BLaER1 treated with 17β-estradiol and CSF1 and Interleukin-3, amounts not matched to agents 10 nM and 100 nM (cell line): ENCODE measurements at regions not wholly inside any gene's neighbourhood (a gene's known extent, or its start where the extent isn't known, plus 50 kb on each side); places are given as distances from the start of the nearest gene placed in this dataset.

Experiments used
- H3K27ac ChIP-seq, 11 experiments: shearing (Covaris generic); formaldehyde crosslinking; 2 replicates each; pipeline ENCODE4 v1.8.1; 2022
- H3K27me3 ChIP-seq, 11 experiments: shearing (Covaris generic); formaldehyde crosslinking; 2 replicates each; pipeline ENCODE4 v1.8.1; 2022
- H3K36me3 ChIP-seq, 11 experiments: shearing (Covaris generic); formaldehyde crosslinking; 2 replicates each; pipeline ENCODE4 v1.8.1; 2022
- H3K4me1 ChIP-seq, 10 experiments: shearing (Covaris generic); formaldehyde crosslinking; 2 replicates each; pipeline ENCODE4 v1.8.1; 2022
- H3K4me2 ChIP-seq, 11 experiments: shearing (Covaris generic); formaldehyde crosslinking; 2 replicates each; pipeline ENCODE4 v1.8.1; 2022
- H3K4me3 ChIP-seq, 10 experiments: shearing (Covaris generic); formaldehyde crosslinking; 2 replicates each; pipeline ENCODE4 v1.8.1; 2022
- H3K9ac ChIP-seq, 11 experiments: shearing (Covaris generic); formaldehyde crosslinking; 2 replicates each; pipeline ENCODE4 v1.8.1; 2022
- H3K9me3 ChIP-seq, 11 experiments: shearing (Covaris generic); formaldehyde crosslinking; replicated peaks in 1 of 11; 2 replicates each; pipeline ENCODE4 v1.8.1; 2022
- H4K20me1 ChIP-seq, 11 experiments: shearing (Covaris generic); formaldehyde crosslinking; 2 replicates each; pipeline ENCODE4 v1.8.1; 2022
- Cebpa-rat ChIP-seq, 11 experiments: shearing (Covaris generic); IDR thresholded peaks; 2 replicates each; pipeline ENCODE4 v1.8.1; 2022

GRCh38 chr5:120252839-120253238 lies 211.3 kb upstream of the PRR16 start:
- Histone ChIP-seq H3K27ac (no peak overlapping the region), H3K36me3 (no peaks in the 10 kb centered on the region)

DNA sequence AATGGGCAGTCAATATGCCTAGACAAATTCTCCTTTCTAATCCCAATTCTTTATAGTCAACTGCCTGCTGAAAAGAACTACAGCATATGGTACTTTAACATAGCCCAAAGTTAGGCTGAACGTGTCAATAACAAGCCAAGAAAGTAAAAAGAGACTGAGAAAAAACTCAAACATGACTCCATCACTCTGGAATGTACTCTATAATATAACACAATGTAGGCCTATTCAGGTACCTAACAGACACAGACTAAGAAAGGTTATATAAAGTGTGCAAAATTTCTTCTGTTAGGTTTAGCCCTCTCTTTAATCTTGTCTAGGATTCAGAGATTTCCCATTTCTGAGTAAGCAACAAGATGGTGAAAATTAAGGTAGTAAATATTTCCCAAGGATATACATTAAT lies 209.7 kb upstream of the PRR16 start:
- Histone ChIP-seq H3K4me3 (no peak overlapping the region), H3K9me3 (peaks cover 0 to 9% (median 0%) of the 10 kb centered on the region in 11 experiments; a peak in 6 of 22 replicates), H3K36me3 (no peaks in the 10 kb centered on the region), H4K20me1 (no peaks in the 10 kb centered on the region), H3K9ac (no peak overlapping the region), H3K4me2 (no peak overlapping the region), H3K27me3 (no peaks in the 10 kb centered on the region), H3K27ac (no peak overlapping the region), H3K4me1 (peaks cover 0 to 15% (median 10%) of the 10 kb centered on the region in 10 experiments; a peak in 14 of 20 replicates)
- no peak for TF ChIP-seq Cebpa-rat (IDR thresholded peaks at IDR 0.05)

More at GRCh38 chr5:120252839-120253238, 211.3 kb upstream of the PRR16 start:
- no peak for TF ChIP-seq Cebpa-rat (IDR thresholded peaks at IDR 0.05)
- H3K9ac ChIP-seq, result no peak overlapping the region
- H3K4me2 ChIP-seq, result no peak overlapping the region
- H3K4me1 ChIP-seq, result peaks cover 0 to 9% (median 4%) of the 10 kb centered on the region in 10 experiments; a peak in 13 of 20 replicates
- no peaks in the 10 kb centered on the region for H3K27me3 ChIP-seq
- H4K20me1 ChIP-seq, result no peaks in the 10 kb centered on the region
- peaks cover 0 to 4% (median 0%) of the 10 kb centered on the region in 11 experiments; a peak in 3 of 22 replicates for H3K9me3 ChIP-seq
- H3K4me3 ChIP-seq, result no peak overlapping the region

- Histone ChIP-seq H3K9me3 (peaks cover 0 to 18% (median 0%) of the 10 kb centered on the region in 11 experiments; a peak in 6 of 22 replicates), H3K27ac (no peak overlapping the region), H3K36me3 (no peaks in the 10 kb centered on the region), H4K20me1 (no peaks in the 10 kb centered on the region), H3K4me2 (no peak overlapping the region), H3K4me3 (no peak overlapping the region), H3K27me3 (no peaks in the 10 kb centered on the region), H3K9ac (no peak overlapping the region), H3K4me1 (peaks cover 0 to 15% (median 10%) of the 10 kb centered on the region in 10 experiments; a peak in 14 of 20 replicates)
- TF ChIP-seq Cebpa-rat (IDR thresholded peaks at IDR 0.05), result no peak
These were observed 208.9 kb upstream of the PRR16 start for GRCh38 chr5:120255214-120255613.

GRCh38 chr5:120256376-120256775 lies 207.7 kb upstream of the PRR16 start:
- Histone ChIP-seq H3K4me2 (no peak overlapping the region), H3K9ac (no peak overlapping the region), H3K4me3 (no peak overlapping the region), H3K4me1 (peaks cover 0 to 21% (median 10%) of the 10 kb centered on the region in 10 experiments; a peak in 14 of 20 replicates), H3K27ac (no peak overlapping the region), H3K9me3 (peaks cover 0 to 24% (median 0%) of the 10 kb centered on the region in 11 experiments; a peak in 6 of 22 replicates), H4K20me1 (no peaks in the 10 kb centered on the region), H3K27me3 (no peaks in the 10 kb centered on the region), H3K36me3 (no peaks in the 10 kb centered on the region)
- TF ChIP-seq Cebpa-rat (IDR thresholded peaks at IDR 0.05), result no peak

DNA sequence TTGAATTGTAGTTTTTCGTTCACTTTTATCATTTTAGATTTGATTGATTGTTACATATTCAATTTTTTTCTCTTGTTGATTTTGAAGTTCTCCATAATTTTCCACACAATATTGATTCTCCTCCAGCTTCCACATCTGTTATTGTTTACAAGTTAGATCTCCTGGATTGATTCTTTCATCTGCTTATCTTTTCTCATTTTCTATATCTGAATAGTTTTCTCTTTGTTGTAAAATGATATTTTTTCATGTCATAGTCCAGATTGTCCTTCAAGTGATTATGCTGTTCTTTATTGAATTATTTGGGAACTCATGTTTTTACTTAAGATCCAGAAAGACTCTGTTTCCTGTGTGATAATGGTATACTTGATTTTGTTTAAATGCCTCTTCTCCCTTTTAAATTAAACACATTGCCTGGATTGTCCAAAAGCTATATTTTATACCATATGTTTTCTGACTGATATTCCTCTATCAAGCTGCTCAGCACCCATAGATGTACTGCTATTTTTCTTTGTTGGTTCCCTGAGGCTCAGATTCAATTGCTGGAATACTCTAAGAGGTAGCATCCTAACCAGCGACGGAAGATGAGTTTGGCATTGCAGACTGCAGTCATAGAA lies 206.6 kb upstream of the PRR16 start:
- Histone ChIP-seq H3K27ac (peak overlapping the region in 7 of 11 experiments; percentile 2 to 63 (median 43); a peak in 9 of 22 replicates), H4K20me1 (no peaks in the 10 kb centered on the region), H3K4me2 (peak overlapping the region in 8 of 11 experiments; percentile 11 to 46 (median 42); a peak in 13 of 22 replicates), H3K4me3 (no peak overlapping the region), H3K9ac (no peak overlapping the region), H3K9me3 (peaks cover 0 to 24% (median 0%) of the 10 kb centered on the region in 11 experiments; a peak in 6 of 22 replicates), H3K27me3 (no peaks in the 10 kb centered on the region), H3K4me1 (peaks cover 0 to 21% (median 10%) of the 10 kb centered on the region in 10 experiments; a peak in 14 of 20 replicates), H3K36me3 (no peaks in the 10 kb centered on the region)
- TF ChIP-seq Cebpa-rat (IDR thresholded peaks at IDR 0.05), result no peak

DNA sequence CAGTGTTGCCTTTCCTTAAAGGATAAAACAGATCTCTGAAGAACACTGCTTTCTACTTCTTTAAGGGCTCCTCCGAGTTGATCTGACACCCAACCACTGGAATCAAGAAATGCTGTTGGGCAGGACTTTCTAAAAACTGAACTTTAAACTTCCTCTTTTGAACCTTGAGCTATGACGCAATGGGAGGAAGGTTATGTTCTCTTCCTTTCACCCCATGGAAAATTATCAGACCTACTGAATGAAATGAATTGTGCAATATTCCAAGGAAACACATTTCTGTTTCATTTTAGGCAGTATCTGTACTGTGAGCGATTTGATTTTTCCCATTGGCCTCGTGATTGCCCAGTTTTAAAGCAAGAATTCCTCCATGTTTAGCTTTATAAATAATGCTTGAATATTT lies 206.0 kb upstream of the PRR16 start:
- Histone ChIP-seq H4K20me1 (no peaks in the 10 kb centered on the region), H3K36me3 (no peaks in the 10 kb centered on the region), H3K9ac (no peak overlapping the region), H3K4me2 (peak overlapping the region in 8 of 11 experiments; percentile 11 to 46 (median 42); a peak in 13 of 22 replicates), H3K4me3 (no peak overlapping the region), H3K27ac (peak overlapping the region in 7 of 11 experiments; percentile 2 to 63 (median 43); a peak in 10 of 22 replicates), H3K27me3 (no peaks in the 10 kb centered on the region), H3K4me1 (peaks cover 0 to 21% (median 10%) of the 10 kb centered on the region in 10 experiments; a peak in 14 of 20 replicates), H3K9me3 (peaks cover 0 to 24% (median 0%) of the 10 kb centered on the region in 11 experiments; a peak in 6 of 22 replicates)
- TF ChIP-seq Cebpa-rat (IDR thresholded peaks at IDR 0.05), result peak in 9 of 11 experiments; percentile 55 to 96 (median 83); a peak in 17 of 22 replicates

- Histone ChIP-seq H3K36me3 (no peaks in the 10 kb centered on the region), H3K27ac (no peak overlapping the region; a peak in 1 of 22 replicates), H3K4me3 (no peak overlapping the region), H3K27me3 (no peaks in the 10 kb centered on the region), H3K4me2 (no peak overlapping the region; a peak in 1 of 22 replicates), H3K4me1 (peaks cover 0 to 21% (median 10%) of the 10 kb centered on the region in 10 experiments; a peak in 14 of 20 replicates), H3K9ac (no peak overlapping the region), H4K20me1 (no peaks in the 10 kb centered on the region), H3K9me3 (peaks cover 0 to 24% (median 0%) of the 10 kb centered on the region in 11 experiments; a peak in 6 of 22 replicates)
- TF ChIP-seq Cebpa-rat (IDR thresholded peaks at IDR 0.05), result no peak
These were observed 203.4 kb upstream of the PRR16 start for GRCh38 chr5:120260651-120261050.

GRCh38 chr5:120270498-120270897 lies 193.6 kb upstream of the PRR16 start:
- H3K9me3 ChIP-seq, result peaks cover 0 to 8% (median 0%) of the 10 kb centered on the region in 11 experiments; a peak in 1 of 22 replicates
- H3K4me1 ChIP-seq, result no peaks in the 10 kb centered on the region
- H3K27ac ChIP-seq, result no peak overlapping the region
- no peak for TF ChIP-seq Cebpa-rat (IDR thresholded peaks at IDR 0.05)
- no peaks in the 10 kb centered on the region for H3K27me3 ChIP-seq
- H3K4me3 ChIP-seq, result no peak overlapping the region
- no peak overlapping the region for H3K4me2 ChIP-seq
- no peaks in the 10 kb centered on the region for H3K36me3 ChIP-seq
- H4K20me1 ChIP-seq, result no peaks in the 10 kb centered on the region
- no peak overlapping the region for H3K9ac ChIP-seq

DNA sequence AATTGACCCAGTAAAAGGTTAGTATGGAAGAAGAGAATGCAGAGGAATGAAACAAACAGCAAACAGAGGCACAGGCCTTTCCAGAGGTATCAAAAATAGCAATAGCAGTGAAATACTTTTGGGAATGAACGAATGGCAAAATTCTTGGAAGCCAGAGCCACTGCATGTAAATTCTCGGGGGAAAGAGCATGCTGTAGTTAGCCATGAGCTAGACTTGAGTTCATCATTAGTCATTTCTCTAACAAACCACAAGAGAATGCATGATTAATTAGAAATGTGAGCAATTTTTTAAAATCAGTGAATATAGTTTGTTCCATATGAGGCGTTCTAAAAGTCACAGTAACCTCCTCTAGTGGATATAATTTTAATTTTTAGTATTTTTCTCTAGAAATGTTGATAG lies 170.3 kb upstream of the PRR16 start:
- no peak overlapping the region for H3K9ac ChIP-seq
- H3K4me3 ChIP-seq, result no peak overlapping the region
- H3K4me2 ChIP-seq, result no peak overlapping the region
- H3K36me3 ChIP-seq, result no peaks in the 10 kb centered on the region
- no peaks in the 10 kb centered on the region for H3K27me3 ChIP-seq
- no peaks in the 10 kb centered on the region for H3K4me1 ChIP-seq
- H3K27ac ChIP-seq, result no peak overlapping the region
- no peaks in the 10 kb centered on the region for H4K20me1 ChIP-seq
- TF ChIP-seq Cebpa-rat (IDR thresholded peaks at IDR 0.05), result no peak
- H3K9me3 ChIP-seq, result no peaks in the 10 kb centered on the region
